Fibroblast of skin of right biceps (primary cell): ENCODE measurements at regions not wholly inside any gene's neighbourhood (a gene's known extent, or its start where the extent isn't known, plus 50 kb on each side); places are given as distances from the start of the nearest gene placed in this dataset.

ENCODE experiments used
- DNase-seq: peaks from one replicate; pipeline ENCODE4 v3.0.0-alpha.2; 2013

DNA sequence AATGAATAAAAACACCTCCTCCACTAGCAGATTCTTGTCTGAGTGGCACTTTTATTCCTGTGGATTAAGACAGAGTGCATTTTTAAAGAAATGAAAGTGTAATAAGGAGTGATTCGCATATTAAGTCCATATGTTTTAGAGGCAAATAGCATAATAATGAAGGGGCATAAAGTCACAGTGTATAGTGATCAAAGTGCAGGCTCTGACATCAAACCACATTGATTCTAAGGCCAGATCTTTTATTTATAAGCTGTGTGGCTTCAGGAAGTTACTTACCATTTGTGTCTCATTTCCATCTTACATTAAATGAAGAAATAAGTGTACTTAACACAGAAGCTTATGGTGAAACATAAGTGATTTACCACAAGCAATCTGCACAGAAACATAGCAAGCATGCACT lies 332.8 kb downstream of the GASK1B start:
- DNase-seq = no peak

GRCh38 chr4:157838366-157838765 lies 334.5 kb downstream of the GASK1B start:
- no peak for DNase-seq

DNA sequence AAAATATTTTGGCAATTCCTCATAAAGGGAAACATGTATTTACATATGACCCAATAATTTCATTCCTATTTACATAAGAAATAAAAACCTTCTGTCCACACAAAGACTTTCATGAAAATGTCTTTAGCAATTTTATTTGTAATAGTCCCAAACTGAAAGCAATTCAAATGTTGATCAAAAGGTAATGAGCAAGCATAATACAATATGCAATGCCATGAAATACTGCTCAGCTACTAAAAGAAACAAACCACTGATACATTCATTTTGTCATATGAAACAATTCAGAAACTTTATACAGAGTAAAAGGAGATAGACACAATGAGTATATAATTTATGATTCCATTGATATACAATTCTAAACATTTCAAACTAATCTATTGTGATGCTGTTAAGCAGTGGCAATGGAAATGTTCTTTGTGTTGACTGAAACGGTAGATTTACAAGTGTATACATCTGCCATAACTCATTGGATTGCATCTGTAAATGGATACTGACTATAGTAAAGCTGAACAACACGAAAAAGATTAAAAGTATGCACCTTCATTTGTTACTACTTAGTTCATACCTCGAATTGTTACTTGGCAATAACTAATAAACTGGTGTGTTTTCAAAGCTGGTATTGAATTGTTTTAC lies 335.6 kb downstream of the GASK1B start:
- DNase-seq = no peak

- DNase-seq = no peak
Measured at GRCh38 chr4:157832596-157832995, 340.2 kb downstream of the GASK1B start.

- DNase-seq = no peak
Measured at GRCh38 chr4:157824021-157824420, 348.8 kb downstream of the GASK1B start.

DNA sequence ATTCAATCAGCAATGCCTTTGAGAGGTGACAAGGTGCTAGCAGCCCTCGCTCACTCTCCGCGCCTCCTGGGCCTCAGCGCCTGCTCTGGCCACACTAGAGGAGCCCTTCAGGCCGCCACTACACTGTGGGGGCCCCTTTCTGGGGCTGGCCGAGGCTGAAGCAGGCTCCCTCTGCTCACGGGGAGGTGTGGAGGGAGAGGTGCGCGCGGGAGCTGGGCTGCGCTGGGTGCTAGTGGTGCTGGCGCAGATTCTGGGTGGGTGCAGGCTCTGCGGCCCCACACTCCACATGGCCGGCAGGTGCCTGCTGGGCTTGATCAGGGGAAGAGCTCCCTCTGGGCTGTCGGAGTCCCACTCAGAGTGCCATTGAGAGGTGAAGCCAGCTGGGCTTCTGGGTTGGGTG lies 351.0 kb downstream of the GASK1B start:
- DNase-seq = no peak

GRCh38 chr4:157819693-157820464 lies 352.9 kb downstream of the GASK1B start:
- DNase-seq = no peak

GRCh38 chr4:157818946-157819692 lies 353.7 kb downstream of the GASK1B start:
- DNase-seq = no peak

GRCh38 chr4:157810137-157810774 lies 362.6 kb downstream of the GASK1B start:
- no peak for DNase-seq

DNA sequence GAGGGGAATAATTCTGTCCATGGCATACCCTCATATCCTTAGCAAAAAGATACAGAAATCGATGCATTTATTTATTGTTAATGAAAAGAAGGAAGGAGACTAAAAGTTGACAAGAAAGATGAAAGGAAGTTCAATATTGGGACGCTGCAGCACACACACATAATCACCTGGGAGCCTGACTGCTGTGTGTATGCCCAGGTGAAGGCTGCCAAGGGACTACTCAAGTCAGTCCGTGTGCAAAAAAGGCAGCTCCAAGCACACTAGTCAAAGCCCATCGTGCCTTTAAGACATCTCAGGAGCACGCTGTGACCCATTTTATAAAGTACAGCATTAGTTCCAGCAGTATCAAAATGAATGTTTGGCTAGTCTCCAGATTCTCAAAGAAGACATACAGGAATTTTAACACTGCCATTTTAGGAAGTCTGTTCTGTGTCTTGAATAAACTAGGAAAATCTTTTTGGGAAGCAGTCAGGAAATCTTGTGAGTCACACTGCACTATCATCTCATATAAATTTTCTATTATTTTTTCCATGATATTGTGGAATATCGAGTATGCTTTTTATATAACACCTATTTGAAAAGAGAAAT lies 363.9 kb downstream of the GASK1B start:
- DNase-seq = peak; percentile 1

DNA sequence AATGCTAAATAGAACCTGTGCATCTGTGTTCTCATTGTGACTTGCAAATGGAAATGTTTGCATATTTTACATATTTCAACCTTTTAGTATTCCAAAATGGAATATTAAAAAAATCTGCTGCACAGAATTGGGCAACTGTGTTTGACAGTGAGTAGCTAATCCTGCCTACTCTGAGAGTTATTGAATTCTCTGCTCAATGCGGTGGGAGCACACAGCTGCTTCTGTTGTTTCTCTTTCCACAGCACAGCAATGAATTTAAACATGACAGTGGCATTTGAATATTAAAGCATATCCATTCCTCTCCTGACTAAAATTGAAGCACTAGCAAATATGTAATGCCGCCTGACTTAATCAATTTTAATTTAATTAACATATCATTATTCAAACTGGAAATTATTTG lies 366.6 kb downstream of the GASK1B start:
- DNase-seq = no peak

- DNase-seq = no peak
Measured at GRCh38 chr4:157804986-157805385, 367.8 kb downstream of the GASK1B start.

- DNase-seq = no peak
Measured at GRCh38 chr4:157803845-157804521, 368.8 kb downstream of the GASK1B start.

GRCh38 chr4:157803421-157803820 lies 369.4 kb downstream of the GASK1B start:
- no peak for DNase-seq

- DNase-seq = no peak
Measured at GRCh38 chr4:157795495-157795894, 377.3 kb downstream of the GASK1B start.

DNA sequence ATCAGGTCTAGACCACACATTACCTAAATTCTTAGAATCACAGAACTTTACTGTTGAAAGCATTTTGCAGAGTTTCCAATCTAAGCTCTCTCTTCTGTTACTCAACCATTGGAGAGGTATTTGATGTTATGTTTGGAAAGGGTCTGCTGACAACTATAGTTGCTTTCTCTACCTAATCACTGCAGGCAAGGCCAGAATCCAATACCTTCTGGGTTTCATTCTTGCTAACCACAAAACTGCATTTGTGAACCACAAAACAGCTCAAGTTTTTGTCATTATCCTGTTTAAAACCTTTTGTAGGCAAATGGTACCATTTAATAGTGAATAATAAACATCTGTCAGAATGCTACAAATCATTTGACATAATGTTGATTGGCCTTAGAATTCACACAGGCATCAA lies 380.1 kb downstream of the GASK1B start:
- DNase-seq = peak; percentile 9

- no peak for DNase-seq
Measured at GRCh38 chr4:157791236-157791635, 381.6 kb downstream of the GASK1B start.

- no peak for DNase-seq
Measured at GRCh38 chr4:157787618-157788017, 385.2 kb downstream of the GASK1B start.

DNA sequence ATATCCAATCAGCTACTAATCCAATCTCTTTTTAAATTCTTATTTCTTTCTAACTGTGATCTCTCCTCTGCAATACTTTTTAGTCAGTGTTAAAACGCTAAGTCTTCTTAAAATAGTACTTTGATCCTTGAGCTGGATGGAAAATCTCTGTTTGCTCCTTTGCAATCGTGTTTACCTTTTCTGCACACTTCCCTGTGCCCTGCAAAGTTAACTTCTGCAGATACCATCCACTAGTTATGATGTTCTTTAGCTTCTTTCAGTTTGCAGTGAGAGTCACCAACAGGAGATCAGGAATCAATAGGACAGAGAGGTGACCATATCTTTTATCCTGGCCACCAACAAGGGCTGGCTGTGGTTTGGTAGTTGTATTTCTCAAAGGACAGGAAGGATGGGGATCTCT lies 391.5 kb downstream of the GASK1B start:
- DNase-seq = no peak

DNA sequence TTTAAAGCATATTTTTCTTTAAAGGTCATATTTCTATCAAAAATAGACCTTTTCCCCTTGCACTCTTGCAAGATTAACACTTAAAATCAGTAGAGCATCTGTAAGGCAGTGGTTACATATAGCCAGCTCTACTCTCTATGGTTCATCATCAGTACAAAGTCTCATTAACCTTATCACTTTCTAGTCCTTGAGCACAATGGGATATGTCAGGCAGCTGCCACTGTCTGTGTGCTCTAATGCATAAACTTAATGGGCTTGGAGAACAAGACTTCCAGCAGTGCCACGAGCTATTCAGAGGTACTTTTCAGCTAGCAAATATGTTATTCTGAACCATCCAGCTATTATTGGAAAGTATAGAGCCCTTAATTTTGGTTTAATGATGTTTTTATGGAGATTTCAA lies 393.7 kb downstream of the GASK1B start:
- no peak for DNase-seq

GRCh38 chr4:157776930-157777528 lies 395.8 kb downstream of the GASK1B start:
- DNase-seq = no peak

GRCh38 chr4:157775971-157776370 lies 396.9 kb downstream of the GASK1B start:
- DNase-seq = no peak
